ENCODE measurements at regions not wholly inside any gene's neighbourhood (a gene's known extent, or its start where the extent isn't known, plus 50 kb on each side); places are given as distances from the start of the nearest gene placed in this dataset.

- no peak for TF ChIP-seq CTCF (IDR thresholded peaks at IDR 0.05)
- TF ChIP-seq POLR2AphosphoS5 (IDR thresholded peaks at IDR 0.05) = no peak
Measured at GRCh38 chr12:87795555-87795954, 233.6 kb downstream of the C12orf50 start.

Data from prostate gland (tissue), 2 donors.